ENCODE measurements at regions not wholly inside any gene's neighbourhood (a gene's known extent, or its start where the extent isn't known, plus 50 kb on each side); places are given as distances from the start of the nearest gene placed in this dataset.

- no peak for TF ChIP-seq CTCF (IDR thresholded peaks at IDR 0.05; ENCODE audit: low read depth, low read length)
- no peak for TF ChIP-seq EZH2phosphoT487 (IDR thresholded peaks at IDR 0.05; ENCODE audit: low read depth)
These were observed 77.3 kb upstream of the LIMCH1 start for GRCh38 chr4:41460641-41461040.

All from OCI-LY3 (cell line).